Transverse colon (tissue), 4 donors: ENCODE measurements at regions not wholly inside any gene's neighbourhood (a gene's known extent, or its start where the extent isn't known, plus 50 kb on each side); places are given as distances from the start of the nearest gene placed in this dataset.
A peak's percentile ranks its signal among the peaks of the same experiment; 100 is the strongest.

Source experiments
- CTCF ChIP-seq, 5 experiments: fragments of 200-600 bp in 3 of 5; fragments of 450-650 bp in 2 of 5; sonication (generic) in 3 of 5; IDR thresholded peaks; 1 replicate in 2 of 5; 2 replicates in 3 of 5; pipeline ENCODE4 v1.5.1; 2016 to 2017; ENCODE audit warnings: antibody characterized with exemption in 5 of 5, inconsistent platforms in 3 of 5, mild to moderate bottlenecking in 2 of 5, moderate library complexity in 1 of 5
- POLR2A ChIP-seq: fragments of 450-650 bp; IDR thresholded peaks from one replicate; pipeline ENCODE4 v1.6.1; 2016; ENCODE audit warnings: antibody characterized with exemption, mild to moderate bottlenecking, moderate library complexity
- POLR2AphosphoS5 ChIP-seq, 3 donors: sonication (generic); formaldehyde crosslinking; IDR thresholded peaks; one replicate each; pipeline ENCODE4 v1.6.1; 2016; ENCODE audit warnings: antibody characterized with exemption in 3 of 3

- TF ChIP-seq POLR2AphosphoS5 (IDR thresholded peaks at IDR 0.05) (peak in 2 of 3 donors; percentile 69 to 82), CTCF (IDR thresholded peaks at IDR 0.05) (no peak), POLR2A (peak; percentile 27)
These were observed 92.4 kb downstream of the SOCS6 start for GRCh38 chr18:70380915-70381896.
